ENCODE measurements at regions not wholly inside any gene's neighbourhood (a gene's known extent, or its start where the extent isn't known, plus 50 kb on each side); places are given as distances from the start of the nearest gene placed in this dataset.

- Histone ChIP-seq H4K5ac (ENCODE audit: insufficient read length, low read depth, low read length) (no peak overlapping the region), H2BK120ac (replicated peaks; ENCODE audit: low read depth, low read length) (no peak overlapping the region), H4K91ac (replicated peaks; ENCODE audit: insufficient read length, low read length) (no peak overlapping the region), H2AFZ (ENCODE audit: low read length) (no peak overlapping the region), H3K9ac (replicated peaks in 1 of 4; ENCODE audit: extremely low read depth in 1 of 4, low read depth in 3 of 4, low read length in 3 of 4) (no peak overlapping the region), H3K9me3 (ENCODE audit: insufficient read depth in 2 of 2, low read depth in 1 of 2, low read length in 1 of 2) (no peaks in the 10 kb centered on the region; a peak in 1 of 4 replicates), H2BK12ac (ENCODE audit: low read depth, low read length) (no peak overlapping the region), H3K4ac (replicated peaks; ENCODE audit: insufficient read length, low read depth, low read length) (no peak overlapping the region), H4K20me1 (replicated peaks in 1 of 2; ENCODE audit: control insufficient read depth in 1 of 2, insufficient read depth in 2 of 2, low read length in 2 of 2) (no peaks in the 10 kb centered on the region), H3K4me2 (ENCODE audit: insufficient read depth in 1 of 2, low read depth in 2 of 2, low read length in 2 of 2) (no peak overlapping the region), H3K27ac (ENCODE audit: low read depth, low read length) (no peak overlapping the region), H4K8ac (ENCODE audit: extremely low read depth, insufficient read depth, low read length) (no peak overlapping the region), H3K36me3 (ENCODE audit: control insufficient read depth in 2 of 4, insufficient read depth in 4 of 4, low read length in 3 of 4) (no peaks in the 10 kb centered on the region), H2BK5ac (ENCODE audit: low read depth, low read length) (no peak overlapping the region), H3K56ac (replicated peaks; ENCODE audit: insufficient read length, low read depth, low read length) (no peak overlapping the region), H3K27me3 (replicated peaks in 1 of 4; ENCODE audit: control insufficient read depth in 3 of 4, extremely low read depth in 1 of 4, insufficient read depth in 3 of 4, low read length in 3 of 4) (no peaks in the 10 kb centered on the region), H3K14ac (ENCODE audit: insufficient read length) (no peak overlapping the region), H2BK15ac (ENCODE audit: low read length) (no peak overlapping the region), H3K4me3 (ENCODE audit: extremely low read depth in 1 of 4, insufficient read depth in 2 of 4, low read depth in 3 of 4, low read length in 4 of 4) (no peak overlapping the region), H3K4me1 (replicated peaks in 1 of 4; ENCODE audit: control insufficient read depth in 3 of 4, insufficient read depth in 4 of 4, low read length in 3 of 4) (no peaks in the 10 kb centered on the region), H3K23ac (ENCODE audit: insufficient read length) (no peak overlapping the region), H3K18ac (ENCODE audit: extremely low read depth, low read length) (no peak overlapping the region), H3K23me2 (ENCODE audit: low read depth, low read length) (no peaks in the 10 kb centered on the region), H3K79me1 (ENCODE audit: low read depth, low read length) (no peaks in the 10 kb centered on the region), H2BK20ac (ENCODE audit: low read length) (no peak overlapping the region), H3K79me2 (ENCODE audit: control insufficient read depth in 1 of 2, insufficient read depth in 2 of 2, low read length in 2 of 2) (no peaks in the 10 kb centered on the region), H2AK5ac (ENCODE audit: low read depth, low read length) (no peak overlapping the region)
- 87% methylated on average over 5 of the region's 5 CpGs; no CpG with 5 or more reads in 1 of the 2 experiments for WGBS, 2 experiments (ENCODE audit: extremely low coverage in 1 of 2, insufficient coverage in 1 of 2, insufficient read length in 1 of 2, insufficient replicate concordance in 2 of 2, low coverage in 1 of 2, low lambda C conversion rate in 2 of 2, missing lambda C conversion rate in 1 of 2)
- no peak for FAIRE-seq
- ChIA-PET CTCF (ENCODE audit: partially characterized antibody) (no interaction called here), POLR2A (ENCODE audit: partially characterized antibody) (no interaction called here)
- no peak for DNase-seq (ENCODE audit: low read depth in 1 of 2, low spot score in 2 of 2)
Observed at GRCh38 chr13:76175961-76176725, 540.0 kb downstream of the LMO7 start.

Data from H1 (cell line).